ENCODE measurements at regions not wholly inside any gene's neighbourhood (a gene's known extent, or its start where the extent isn't known, plus 50 kb on each side); places are given as distances from the start of the nearest gene placed in this dataset.

DNA sequence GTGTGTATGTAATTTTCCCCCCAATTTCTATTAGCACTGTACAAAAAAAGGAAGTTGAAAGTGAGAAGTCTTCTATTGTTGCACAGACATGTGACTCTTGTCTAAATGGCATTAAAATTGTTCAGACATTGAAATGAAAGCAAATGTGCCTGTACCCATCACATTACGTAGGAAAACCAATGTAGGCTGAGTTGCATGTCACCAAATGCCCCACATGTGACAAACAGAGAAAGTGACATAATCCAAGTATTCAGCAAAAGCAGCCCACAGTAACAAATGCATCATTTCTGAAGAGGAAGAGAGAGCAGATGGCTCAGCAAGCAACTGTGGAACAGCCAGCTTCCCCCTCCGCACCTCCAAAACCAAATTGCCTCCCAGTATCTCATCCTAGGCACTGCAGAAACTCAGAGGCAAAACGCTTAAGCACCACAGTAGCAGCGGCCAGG, 161.5 kb upstream of the NR4A3 start:
- H3K27me3 ChIP-seq (ENCODE audit: control insufficient read depth in 2 of 2, insufficient read depth in 2 of 2, low read length in 2 of 2), result no peaks in the 10 kb centered on the region
- DNase-seq (ENCODE audit: extremely low read depth in 1 of 4, low spot score in 3 of 4) (no peak), FAIRE-seq (no peak), ATAC-seq (no peak)
- H3K27ac ChIP-seq (ENCODE audit: extremely low read depth, low read depth, low read length), result no peak overlapping the region
- H2AFZ ChIP-seq (ENCODE audit: low read depth, low read length), result no peak overlapping the region
- H4K20me1 ChIP-seq (replicated peaks; ENCODE audit: control insufficient read depth, insufficient read depth, low read length), result no peaks in the 10 kb centered on the region
- H3K9ac ChIP-seq (ENCODE audit: insufficient read depth in 1 of 2, low read depth in 2 of 2, low read length in 2 of 2), result no peak overlapping the region
- TF ChIP-seq HEY1 (CRISPR knock-in tag; IDR thresholded peaks at IDR 0.05; ENCODE audit: borderline replicate concordance), result no peak
- TF ChIP-seq KHSRP (IDR thresholded peaks at IDR 0.05), result no peak
- no peak for TF ChIP-seq ZNF644 (tag; IDR thresholded peaks at IDR 0.05; ENCODE audit: low read depth)
- no peak for TF ChIP-seq XRCC4 (IDR thresholded peaks at IDR 0.05; ENCODE audit: extremely low read depth, insufficient read depth, insufficient read length)
- TF ChIP-seq ETV5 (CRISPR knock-in tag; IDR thresholded peaks at IDR 0.05; ENCODE audit: low read depth), result no peak
- no peak for TF ChIP-seq SAP30 (IDR thresholded peaks at IDR 0.05; ENCODE audit: borderline replicate concordance, insufficient read depth, low read depth, low read length, poor library complexity, severe bottlenecking)
- TF ChIP-seq PHB2 (IDR thresholded peaks at IDR 0.05; ENCODE audit: low read depth), result no peak
- H3K4me2 ChIP-seq (ENCODE audit: insufficient read depth, low read length), result no peak overlapping the region
- 0% methylated on average over 4 of the region's 4 CpGs for WGBS (ENCODE audit: insufficient coverage, low coverage, missing lambda C conversion rate)
- no peak overlapping the region for H3K4me3 ChIP-seq
- H3K4me1 ChIP-seq (replicated peaks in 1 of 2; ENCODE audit: control insufficient read depth in 2 of 2, insufficient read depth in 2 of 2, low read length in 2 of 2), result no peaks in the 10 kb centered on the region
- no peaks in the 10 kb centered on the region for H3K9me3 ChIP-seq (replicated peaks; ENCODE audit: control insufficient read depth, insufficient read depth, low read depth, low read length)
- no TSS peak for BruUV-seq (replicated peaks)
- ChIA-PET CTCF (ENCODE audit: low intra/inter-chr PET ratio) (no interaction called here), POLR2A (no interaction called here)
- in situ Hi-C loops (cut with MboI), result no loop called here
- H3K36me3 ChIP-seq (ENCODE audit: control insufficient read depth, insufficient read depth, low read length), result no peaks in the 10 kb centered on the region
- intact Hi-C loops (cut with micrococcal nuclease), result no loop called here
- no peaks in the 10 kb centered on the region for H3K79me2 ChIP-seq (ENCODE audit: control insufficient read depth, insufficient read depth, low read length)
- H3K9me1 ChIP-seq (ENCODE audit: control insufficient read depth, insufficient read depth, low read length), result no peaks in the 10 kb centered on the region

DNA sequence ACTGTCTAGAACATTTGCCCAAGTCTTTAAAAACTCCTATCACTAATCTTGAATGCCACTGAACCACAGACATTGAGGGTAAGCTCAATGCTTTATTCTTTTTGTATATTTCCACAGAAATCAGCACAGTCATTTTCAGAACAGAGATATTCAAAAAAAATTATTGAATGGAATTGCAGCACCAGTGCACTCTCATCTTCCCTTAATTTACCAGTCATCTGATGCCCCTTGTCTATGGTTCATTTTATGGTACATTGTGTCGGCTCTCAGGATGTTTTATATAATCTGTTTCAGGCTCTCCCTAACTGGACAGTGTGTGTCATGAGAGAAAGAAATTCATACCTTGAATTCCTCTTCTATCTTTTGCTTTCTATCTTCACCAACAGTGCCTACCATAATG, 158.4 kb upstream of the NR4A3 start:
- Histone ChIP-seq H3K4me1 (replicated peaks in 1 of 2; ENCODE audit: control insufficient read depth in 2 of 2, insufficient read depth in 2 of 2, low read length in 2 of 2) (no peaks in the 10 kb centered on the region), H3K9me3 (replicated peaks; ENCODE audit: control insufficient read depth, insufficient read depth, low read depth, low read length) (no peaks in the 10 kb centered on the region), H3K36me3 (ENCODE audit: control insufficient read depth, insufficient read depth, low read length) (no peaks in the 10 kb centered on the region), H3K27me3 (ENCODE audit: control insufficient read depth in 2 of 2, insufficient read depth in 2 of 2, low read length in 2 of 2) (no peaks in the 10 kb centered on the region), H3K4me3 (no peak overlapping the region), H2AFZ (ENCODE audit: low read depth, low read length) (no peak overlapping the region), H3K9ac (ENCODE audit: insufficient read depth in 1 of 2, low read depth in 2 of 2, low read length in 2 of 2) (no peak overlapping the region), H3K4me2 (ENCODE audit: insufficient read depth, low read length) (no peak overlapping the region), H3K27ac (ENCODE audit: extremely low read depth, low read depth, low read length) (no peak overlapping the region), H3K9me1 (ENCODE audit: control insufficient read depth, insufficient read depth, low read length) (no peaks in the 10 kb centered on the region), H3K79me2 (ENCODE audit: control insufficient read depth, insufficient read depth, low read length) (no peaks in the 10 kb centered on the region), H4K20me1 (replicated peaks; ENCODE audit: control insufficient read depth, insufficient read depth, low read length) (no peaks in the 10 kb centered on the region)
- 0% methylated on average over 1 of the region's 1 CpG for WGBS (ENCODE audit: insufficient coverage, low coverage, missing lambda C conversion rate)
- in situ Hi-C loops (cut with MboI) (no loop called here), intact Hi-C loops (cut with micrococcal nuclease) (no loop called here)
- BruUV-seq (replicated peaks), result no TSS peak
- ATAC-seq (no peak), FAIRE-seq (no peak), DNase-seq (ENCODE audit: extremely low read depth in 1 of 4, low spot score in 3 of 4) (no peak)
- ChIA-PET CTCF (ENCODE audit: low intra/inter-chr PET ratio) (no interaction called here), POLR2A (no interaction called here)
- TF ChIP-seq, protein P1, sequence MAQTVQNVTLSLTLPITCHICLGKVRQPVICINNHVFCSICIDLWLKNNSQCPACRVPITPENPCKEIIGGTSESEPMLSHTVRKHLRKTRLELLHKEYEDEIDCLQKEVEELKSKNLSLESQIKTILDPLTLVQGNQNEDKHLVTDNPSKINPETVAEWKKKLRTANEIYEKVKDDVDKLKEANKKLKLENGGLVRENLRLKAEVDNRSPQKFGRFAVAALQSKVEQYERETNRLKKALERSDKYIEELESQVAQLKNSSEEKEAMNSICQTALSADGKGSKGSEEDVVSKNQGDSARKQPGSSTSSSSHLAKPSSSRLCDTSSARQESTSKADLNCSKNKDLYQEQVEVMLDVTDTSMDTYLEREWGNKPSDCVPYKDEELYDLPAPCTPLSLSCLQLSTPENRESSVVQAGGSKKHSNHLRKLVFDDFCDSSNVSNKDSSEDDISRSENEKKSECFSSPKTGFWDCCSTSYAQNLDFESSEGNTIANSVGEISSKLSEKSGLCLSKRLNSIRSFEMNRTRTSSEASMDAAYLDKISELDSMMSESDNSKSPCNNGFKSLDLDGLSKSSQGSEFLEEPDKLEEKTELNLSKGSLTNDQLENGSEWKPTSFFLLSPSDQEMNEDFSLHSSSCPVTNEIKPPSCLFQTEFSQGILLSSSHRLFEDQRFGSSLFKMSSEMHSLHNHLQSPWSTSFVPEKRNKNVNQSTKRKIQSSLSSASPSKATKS (CRISPR knock-in tag; IDR thresholded peaks at IDR 0.05), result no peak
- TF ChIP-seq, protein P2, sequence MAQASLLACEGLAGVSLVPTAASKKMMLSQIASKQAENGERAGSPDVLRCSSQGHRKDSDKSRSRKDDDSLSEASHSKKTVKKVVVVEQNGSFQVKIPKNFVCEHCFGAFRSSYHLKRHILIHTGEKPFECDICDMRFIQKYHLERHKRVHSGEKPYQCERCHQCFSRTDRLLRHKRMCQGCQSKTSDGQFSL (CRISPR knock-in tag; IDR thresholded peaks at IDR 0.05), result no peak
- TF ChIP-seq, protein P2 (tag; IDR thresholded peaks at IDR 0.05), result no peak
- no peak for TF ChIP-seq NRF1 (conservative IDR thresholded peaks at IDR 0.05 in 1 of 2, IDR thresholded peaks at IDR 0.05 in 1 of 2)
- TF ChIP-seq KDM1A (IDR thresholded peaks at IDR 0.05), result no peak
- no peak for TF ChIP-seq U2AF1 (optimal IDR thresholded peaks at IDR 0.05; ENCODE audit: low read depth, low read length)
